Peyer's patch (tissue), 4 donors: ENCODE measurements at regions not wholly inside any gene's neighbourhood (a gene's known extent, or its start where the extent isn't known, plus 50 kb on each side); places are given as distances from the start of the nearest gene placed in this dataset.
A peak's percentile ranks its signal among the peaks of the same experiment; 100 is the strongest.

Experiments
- DNase-seq, 3 donors: peaks; one replicate each; pipeline ENCODE4 v3.0.0-alpha.2; 2017 to 2019
- H3K27ac ChIP-seq, 4 donors: fragments of 200-600 bp; sonication (generic); one replicate each; pipeline ENCODE4 v1.5.1; 2016 to 2019
- H3K27me3 ChIP-seq, 2 donors: fragments of 200-600 bp; sonication (generic); one replicate each; pipeline ENCODE4 v1.5.1; 2019
- H3K36me3 ChIP-seq, 3 donors: fragments of 200-600 bp; sonication (generic); one replicate each; pipeline ENCODE4 v1.5.1; 2016 to 2019
- H3K4me1 ChIP-seq, 4 donors: fragments of 200-600 bp; sonication (generic); one replicate each; pipeline ENCODE4 v1.5.1; 2016 to 2019
- H3K4me3 ChIP-seq, 4 donors: fragments of 200-600 bp; sonication (generic); 1 replicate in 3 of 4; 2 replicates in 1 of 4; pipeline ENCODE4 v1.5.1; 2016 to 2019; ENCODE audit warnings: mild to moderate bottlenecking in 1 of 4
- H3K9me3 ChIP-seq, 4 donors: fragments of 200-600 bp; sonication (generic); one replicate each; pipeline ENCODE4 v1.5.1; 2016 to 2019; ENCODE audit warnings: mild to moderate bottlenecking in 1 of 4
- CTCF ChIP-seq, 6 experiments: fragments of 450-650 bp in 4 of 6; fragments of 200-600 bp in 2 of 6; sonication (generic) in 1 of 6; IDR thresholded peaks; one replicate each; pipeline ENCODE4 v1.5.1; 2017 to 2019; ENCODE audit warnings: antibody characterized with exemption in 6 of 6, mild to moderate bottlenecking in 3 of 6, moderate library complexity in 1 of 6
- POLR2A ChIP-seq, 2 donors: fragments of 450-650 bp; IDR thresholded peaks; one replicate each; pipeline ENCODE4 v1.5.1; 2017; ENCODE audit warnings: antibody characterized with exemption in 2 of 2, mild to moderate bottlenecking in 2 of 2, moderate library complexity in 2 of 2

- peaks cover 0 to 8% (median 2%) of the 10 kb centered on the region in 4 donors for H3K9me3 ChIP-seq
- TF ChIP-seq CTCF (IDR thresholded peaks at IDR 0.05) (peak in 3 of 6 experiments; percentile 14 to 22 (median 19)), POLR2A (IDR thresholded peaks at IDR 0.05) (no peak)
- no peak for DNase-seq
- no peak overlapping the region for H3K4me3 ChIP-seq
- no peaks in the 10 kb centered on the region for H3K4me1 ChIP-seq
- H3K27me3 ChIP-seq: no peaks in the 10 kb centered on the region
- no peak overlapping the region for H3K27ac ChIP-seq
- H3K36me3 ChIP-seq: no peaks in the 10 kb centered on the region
Observed at GRCh38 chr14:83463500-83464098, 1929.9 kb upstream of the SEL1L start.

- H3K36me3 ChIP-seq: no peaks in the 10 kb centered on the region
- no peak overlapping the region for H3K27ac ChIP-seq
- TF ChIP-seq CTCF (IDR thresholded peaks at IDR 0.05) (no peak), POLR2A (IDR thresholded peaks at IDR 0.05) (no peak)
- no peaks in the 10 kb centered on the region for H3K4me1 ChIP-seq
- no peak for DNase-seq
- no peak overlapping the region for H3K4me3 ChIP-seq
- H3K27me3 ChIP-seq: no peaks in the 10 kb centered on the region
- H3K9me3 ChIP-seq: no peaks in the 10 kb centered on the region
Observed at GRCh38 chr14:83467811-83468210, 1934.2 kb upstream of the SEL1L start.

- Histone ChIP-seq H3K4me3 (no peak overlapping the region), H3K9me3 (no peaks in the 10 kb centered on the region), H3K27ac (no peak overlapping the region), H3K27me3 (no peaks in the 10 kb centered on the region), H3K4me1 (no peaks in the 10 kb centered on the region), H3K36me3 (no peaks in the 10 kb centered on the region)
- no peak for DNase-seq
- TF ChIP-seq CTCF (IDR thresholded peaks at IDR 0.05) (no peak), POLR2A (IDR thresholded peaks at IDR 0.05) (no peak)
Observed at GRCh38 chr14:83470466-83470865, 1936.8 kb upstream of the SEL1L start.

- no peaks in the 10 kb centered on the region for H3K9me3 ChIP-seq
Observed at GRCh38 chr14:83470959-83471695, 1937.5 kb upstream of the SEL1L start.

More at GRCh38 chr14:83470959-83471695, 1937.5 kb upstream of the SEL1L start:
- no peak for DNase-seq
- Histone ChIP-seq H3K27me3 (no peaks in the 10 kb centered on the region), H3K27ac (no peak overlapping the region), H3K36me3 (no peaks in the 10 kb centered on the region), H3K4me1 (no peaks in the 10 kb centered on the region), H3K4me3 (no peak overlapping the region)
- TF ChIP-seq CTCF (IDR thresholded peaks at IDR 0.05): no peak
- no peak for TF ChIP-seq POLR2A (IDR thresholded peaks at IDR 0.05)
